H1 (cell line): ENCODE measurements at regions not wholly inside any gene's neighbourhood (a gene's known extent, or its start where the extent isn't known, plus 50 kb on each side); places are given as distances from the start of the nearest gene placed in this dataset.

Source experiments
- CTCF ChIA-PET: fragments of 300-600 bp; sonication (Branson Sonifier 250); formaldehyde crosslinking; loops from one replicate; lab custom pipeline; 2021; ENCODE audit not compliant: partially characterized antibody; lab: Charles Lee
- POLR2A ChIA-PET: fragments of 300-600 bp; sonication (Branson Sonifier 250); formaldehyde crosslinking; loops from one replicate; lab custom pipeline; 2021; ENCODE audit warnings: inconsistent platforms; ENCODE audit not compliant: partially characterized antibody; lab: Charles Lee
- DNase-seq, 2 experiments: peaks; one replicate each; pipeline versions ENCODE4 v3.0.0 to v3.0.0-alpha.2; 2010 to 2022; ENCODE audit warnings: low spot score in 2 of 2, low read depth in 1 of 2, mixed read lengths in 1 of 2
- FAIRE-seq: peaks from 2 replicates; lab custom pipeline; 2011; peaks lifted over from hg19 to GRCh38; lab: Jason Lieb, UNC
- H2AFZ ChIP-seq: 2 replicates; pipeline ENCODE4 v1.8.1; 2012; ENCODE audit warnings: low read length, inconsistent platforms
- H2AK5ac ChIP-seq: 2 replicates; pipeline ENCODE4 v1.6.1; 2013; ENCODE audit warnings: low read depth, low read length
- H2BK120ac ChIP-seq: replicated peaks from 2 replicates; pipeline ENCODE3; 2013; ENCODE audit warnings: low read depth, low read length, inconsistent platforms
- H2BK12ac ChIP-seq: 2 replicates; pipeline ENCODE4 v1.6.1; 2013; ENCODE audit warnings: low read depth, low read length
- H2BK15ac ChIP-seq: 2 replicates; pipeline ENCODE4 v1.6.1; 2013; ENCODE audit warnings: low read length
- H2BK20ac ChIP-seq: 2 replicates; pipeline ENCODE4 v1.6.1; 2013; ENCODE audit warnings: low read length
- H2BK5ac ChIP-seq: 2 replicates; pipeline ENCODE4 v1.6.1; 2013; ENCODE audit warnings: low read depth, low read length
- H3K14ac ChIP-seq: 2 replicates; pipeline ENCODE4 v1.6.1; 2013; ENCODE audit warnings: inconsistent platforms; ENCODE audit not compliant: insufficient read length
- H3K18ac ChIP-seq: 2 replicates; pipeline ENCODE4 v1.6.1; 2013; ENCODE audit warnings: low read length; ENCODE audit errors: extremely low read depth
- H3K23ac ChIP-seq: 2 replicates; pipeline ENCODE4 v1.6.1; 2013; ENCODE audit warnings: inconsistent platforms; ENCODE audit not compliant: insufficient read length
- H3K23me2 ChIP-seq: 2 replicates; pipeline ENCODE4 v1.6.1; 2013; ENCODE audit warnings: low read depth, low read length
- H3K27ac ChIP-seq: 2 replicates; pipeline ENCODE4 v1.6.1; 2011; ENCODE audit warnings: low read depth, low read length, inconsistent platforms
- H3K27me3 ChIP-seq, 4 experiments: replicated peaks in 1 of 4; 1 replicate in 1 of 4; 2 replicates in 3 of 4; pipeline versions ENCODE4 v1.6.1 to v1.8.1; 2011 to 2013; ENCODE audit warnings: low read length in 3 of 4, mild to moderate bottlenecking in 3 of 4, inconsistent platforms in 2 of 4, mixed read lengths in 2 of 4, moderate library complexity in 1 of 4; ENCODE audit not compliant: control insufficient read depth in 3 of 4, insufficient read depth in 3 of 4; ENCODE audit errors: extremely low read depth in 1 of 4
- H3K36me3 ChIP-seq, 4 experiments: 2 replicates each; pipeline versions ENCODE4 v1.6.1 to v1.8.1; 2011 to 2013; ENCODE audit warnings: mild to moderate bottlenecking in 4 of 4, low read length in 3 of 4, moderate library complexity in 2 of 4, control low read depth in 1 of 4, inconsistent platforms in 1 of 4; ENCODE audit not compliant: insufficient read depth in 4 of 4, control insufficient read depth in 2 of 4
- H3K4ac ChIP-seq: replicated peaks from 2 replicates; pipeline ENCODE3; 2013; ENCODE audit warnings: low read length, low read depth, mixed read lengths, inconsistent platforms; ENCODE audit not compliant: insufficient read length
- H3K4me1 ChIP-seq, 4 experiments: replicated peaks in 1 of 4; 1 replicate in 1 of 4; 2 replicates in 3 of 4; pipeline versions ENCODE4 v1.6.1 to v1.8.1; 2011 to 2013; ENCODE audit warnings: low read length in 3 of 4, inconsistent platforms in 2 of 4, mixed read lengths in 1 of 4; ENCODE audit not compliant: insufficient read depth in 4 of 4, control insufficient read depth in 3 of 4
- H3K4me2 ChIP-seq, 2 experiments: 2 replicates each; pipeline versions ENCODE4 v1.6.1 to v1.8.1; 2011 to 2013; ENCODE audit warnings: low read depth in 2 of 2, low read length in 2 of 2, control low read depth in 1 of 2, inconsistent platforms in 1 of 2, mild to moderate bottlenecking in 1 of 2; ENCODE audit not compliant: insufficient read depth in 1 of 2
- H3K4me3 ChIP-seq, 4 experiments: fragments of 200-600, 300-600 bp in 1 of 4; sonication (generic), shearing (Covaris generic), sonication (Bioruptor Twin) in 1 of 4; 2 replicates each; pipeline versions ENCODE4 v1.5.1 to v1.8.1; 2011 to 2016; ENCODE audit warnings: low read length in 4 of 4, low read depth in 3 of 4, control low read depth in 2 of 4, inconsistent platforms in 2 of 4, mild to moderate bottlenecking in 2 of 4, mixed read lengths in 1 of 4, moderate library complexity in 1 of 4; ENCODE audit not compliant: insufficient read depth in 2 of 4; ENCODE audit errors: extremely low read depth in 1 of 4
- H3K56ac ChIP-seq: replicated peaks from 2 replicates; pipeline ENCODE3; 2013; ENCODE audit warnings: low read depth, mild to moderate bottlenecking, mixed read lengths, low read length, inconsistent platforms; ENCODE audit not compliant: insufficient read length
- H3K79me1 ChIP-seq: 2 replicates; pipeline ENCODE4 v1.6.1; 2013; ENCODE audit warnings: low read depth, low read length, control low read depth
- H3K79me2 ChIP-seq, 2 experiments: 2 replicates each; pipeline versions ENCODE4 v1.6.1 to v1.8.1; 2012 to 2013; ENCODE audit warnings: low read length in 2 of 2, mild to moderate bottlenecking in 2 of 2, inconsistent platforms in 1 of 2; ENCODE audit not compliant: insufficient read depth in 2 of 2, control insufficient read depth in 1 of 2
- H3K9ac ChIP-seq, 4 experiments: replicated peaks in 1 of 4; 1 replicate in 1 of 4; 2 replicates in 3 of 4; pipeline versions ENCODE4 v1.6.1 to v1.8.1; 2011 to 2013; ENCODE audit warnings: low read depth in 3 of 4, low read length in 3 of 4, control low read depth in 2 of 4, mild to moderate bottlenecking in 2 of 4, moderate library complexity in 2 of 4, inconsistent platforms in 1 of 4; ENCODE audit errors: extremely low read depth in 1 of 4
- H3K9me3 ChIP-seq, 2 experiments: 2 replicates each; pipeline versions ENCODE4 v1.6.1 to v1.8.1; 2012 to 2013; ENCODE audit warnings: mild to moderate bottlenecking in 2 of 2, moderate library complexity in 2 of 2, control low read depth in 1 of 2, inconsistent platforms in 1 of 2, low read depth in 1 of 2, low read length in 1 of 2, mixed read lengths in 1 of 2; ENCODE audit not compliant: insufficient read depth in 2 of 2
- H4K20me1 ChIP-seq, 2 experiments: replicated peaks in 1 of 2; 2 replicates each; pipeline versions ENCODE3 to v1.8.1; 2011 to 2013; ENCODE audit warnings: inconsistent platforms in 2 of 2, low read length in 2 of 2, mild to moderate bottlenecking in 1 of 2; ENCODE audit not compliant: insufficient read depth in 2 of 2, control insufficient read depth in 1 of 2
- H4K5ac ChIP-seq: 2 replicates; pipeline ENCODE4 v1.6.1; 2013; ENCODE audit warnings: low read length, low read depth, mixed read lengths, inconsistent platforms; ENCODE audit not compliant: insufficient read length
- H4K8ac ChIP-seq: 2 replicates; pipeline ENCODE4 v1.8.0; 2013; ENCODE audit warnings: mild to moderate bottlenecking, moderate library complexity, low read length, inconsistent platforms; ENCODE audit not compliant: insufficient read depth; ENCODE audit errors: extremely low read depth
- H4K91ac ChIP-seq: replicated peaks from 2 replicates; pipeline ENCODE3; 2013; ENCODE audit warnings: low read length, mixed read lengths, inconsistent platforms; ENCODE audit not compliant: insufficient read length
- ASH2L ChIP-seq: fragments of 200-600, 300-600 bp; sonication (generic); IDR thresholded peaks from one replicate; pipeline ENCODE4 v1.7.1; 2017; ENCODE audit warnings: low read length
- ATF2 ChIP-seq: IDR thresholded peaks from 2 replicates; pipeline ENCODE4 v1.6.1; 2012; ENCODE audit warnings: low read length, inconsistent platforms
- CBX5 ChIP-seq: fragments of 300-800, 300-1000 bp; sonication (generic); IDR thresholded peaks from 2 replicates; pipeline ENCODE4 v1.7.1; 2016; ENCODE audit warnings: antibody characterized with exemption, low read length, low read depth
- CTBP2 ChIP-seq: IDR thresholded peaks from 2 replicates; pipeline ENCODE4 v1.7.0; 2011; ENCODE audit warnings: borderline replicate concordance, mild to moderate bottlenecking, moderate library complexity, mixed read lengths, low read length; ENCODE audit not compliant: insufficient read depth, insufficient read length
- HDAC6 ChIP-seq: IDR thresholded peaks from one replicate; pipeline ENCODE4 v1.7.1; 2012; ENCODE audit warnings: low read depth, mild to moderate bottlenecking, inconsistent platforms, low read length, moderate library complexity
- JUN ChIP-seq: IDR thresholded peaks from 2 replicates; pipeline ENCODE4 v1.6.1; 2011; ENCODE audit warnings: low read depth, mild to moderate bottlenecking, improper control_type of control experiment, low read length
- KDM4A ChIP-seq: IDR thresholded peaks from one replicate; pipeline ENCODE4 v1.7.1; 2012; ENCODE audit warnings: low read depth, mild to moderate bottlenecking, moderate library complexity, low read length, inconsistent platforms; ENCODE audit not compliant: severe bottlenecking
- MAFK ChIP-seq: IDR thresholded peaks from 2 replicates; pipeline ENCODE4 v1.6.1; 2012; ENCODE audit warnings: low read depth, mild to moderate bottlenecking, improper control_type of control experiment, low read length
- RNF2 ChIP-seq: fragments of 200-900, 300-1000 bp; sonication (generic); IDR thresholded peaks from 2 replicates; pipeline ENCODE4 v1.7.1; 2016; ENCODE audit warnings: borderline replicate concordance, low read depth, mild to moderate bottlenecking, antibody characterized with exemption, low read length; ENCODE audit not compliant: poor library complexity, severe bottlenecking; ENCODE audit errors: missing control alignments
- SIN3A ChIP-seq, 2 experiments: IDR thresholded peaks in 1 of 2; conservative IDR thresholded peaks in 1 of 2; 2 replicates each; pipeline ENCODE4 v1.6.1; 2011 to 2012; ENCODE audit warnings: low read length in 2 of 2, improper control_type of control experiment in 1 of 2, low read depth in 1 of 2, mild to moderate bottlenecking in 1 of 2
- SP2 ChIP-seq: IDR thresholded peaks from 2 replicates; pipeline ENCODE4 v1.6.1; 2012; ENCODE audit warnings: mild to moderate bottlenecking, low read length, inconsistent platforms
- TCF12 ChIP-seq: IDR thresholded peaks from 2 replicates; pipeline ENCODE4 v1.6.1; 2011; ENCODE audit warnings: low read depth, mild to moderate bottlenecking, low read length
- TEAD4 ChIP-seq: IDR thresholded peaks from 2 replicates; pipeline ENCODE4 v1.6.1; 2012; ENCODE audit warnings: low read depth, low read length, inconsistent platforms, mixed read lengths
- whole genome bisulfite sequencing, 2 experiments: shearing (Covaris generic) in 1 of 2; methylation state at CpG; one replicate each; pipeline versions ENCODE4 v1.1.6 to v1.1.7; 2013 to 2015; ENCODE audit warnings: low lambda C conversion rate in 2 of 2, mixed read lengths in 2 of 2, inconsistent platforms in 1 of 2, low coverage in 1 of 2, missing lambda C conversion rate in 1 of 2; ENCODE audit not compliant: insufficient replicate concordance in 2 of 2, insufficient coverage in 1 of 2, insufficient read length in 1 of 2; ENCODE audit errors: extremely low coverage in 1 of 2, missing lambda C conversion rate in 1 of 2; 5-methylcytosine and 5-hydroxymethylcytosine counted together

GRCh38 chr4:27472364-27472763 is 611.7 kb downstream of the STIM2 start:
- FAIRE-seq, result no peak
- Histone ChIP-seq H3K27ac (no peak overlapping the region), H3K18ac (no peak overlapping the region), H2BK15ac (no peak overlapping the region), H3K14ac (no peak overlapping the region), H2BK5ac (no peak overlapping the region), H3K56ac (no peak overlapping the region), H3K23me2 (no peaks in the 10 kb centered on the region; the same call in 1 of the 2 replicates), H2AFZ (no peak overlapping the region), H4K8ac (no peak overlapping the region), H2BK20ac (no peak overlapping the region), H3K27me3 (no peaks in the 10 kb centered on the region), H4K20me1 (no peaks in the 10 kb centered on the region), H2BK120ac (no peak overlapping the region), H3K4me2 (no peak overlapping the region), H3K9ac (no peak overlapping the region), H3K79me1 (no peaks in the 10 kb centered on the region), H3K23ac (no peak overlapping the region), H3K4me3 (no peak overlapping the region), H3K9me3 (no peaks in the 10 kb centered on the region), H3K79me2 (no peaks in the 10 kb centered on the region), H4K5ac (no peak overlapping the region), H3K36me3 (no peaks in the 10 kb centered on the region; a peak in 2 of 8 replicates), H2BK12ac (no peak overlapping the region), H3K4me1 (no peaks in the 10 kb centered on the region), H4K91ac (no peak overlapping the region), H2AK5ac (no peak overlapping the region), H3K4ac (no peak overlapping the region)
- DNase-seq, result no peak
- POLR2A ChIA-PET, result no interaction called here
- CTCF ChIA-PET, result no interaction called here
- 100% methylated on average over 1 of the region's 1 CpG; no CpG with 5 or more reads in 1 of the 2 experiments for WGBS, 2 experiments
- TF ChIP-seq HDAC6, result no peak
- no peak for TF ChIP-seq KDM4A
- no peak for TF ChIP-seq CBX5
- no peak for TF ChIP-seq JUN
- no peak for TF ChIP-seq TEAD4
- no peak for TF ChIP-seq SP2
- no peak for TF ChIP-seq CTBP2
- TF ChIP-seq ATF2, result no peak
- no peak for TF ChIP-seq ASH2L
- TF ChIP-seq SIN3A (conservative IDR thresholded peaks at IDR 0.05 in 1 of 2, IDR thresholded peaks at IDR 0.05 in 1 of 2; ENCODE audit: low read depth in 1 of 2, low read length in 2 of 2), result no peak
- TF ChIP-seq MAFK, result no peak
- TF ChIP-seq RNF2, result no peak
- no peak for TF ChIP-seq TCF12
